Epithelial cell of esophagus (primary cell): ENCODE measurements at regions not wholly inside any gene's neighbourhood (a gene's known extent, or its start where the extent isn't known, plus 50 kb on each side); places are given as distances from the start of the nearest gene placed in this dataset.
"Not testable (repeated sequence)": the region's sequence is repeated elsewhere in the genome, so short reads cannot be mapped to it uniquely, and the experiment has no call there.

Experiments
- DNase-seq: peaks from one replicate; pipeline ENCODE4 v3.0.0; 2010; ENCODE audit warnings: low read depth
- H3K4me3 ChIP-seq: 2 replicates; pipeline ENCODE4 v1.5.1; 2011; ENCODE audit warnings: mild to moderate bottlenecking, low read length, control low read depth
- CTCF ChIP-seq: IDR thresholded peaks from 2 replicates; pipeline ENCODE4 v1.5.1; 2011; ENCODE audit warnings: low read depth, mild to moderate bottlenecking, low read length, control low read depth, inconsistent platforms; ENCODE audit not compliant: insufficient read depth; ENCODE audit errors: missing control alignments

- DNase-seq: peak; percentile 51
- no peak overlapping the region for H3K4me3 ChIP-seq
- no peak for TF ChIP-seq CTCF
These were observed 65.3 kb downstream of the CUZD1 start for GRCh38 chr10:122780391-122780790.

- no peak for DNase-seq
- H3K4me3 ChIP-seq: no peak overlapping the region
- no peak for TF ChIP-seq CTCF
These were observed 65.7 kb downstream of the CUZD1 start for GRCh38 chr10:122779924-122780323.

GRCh38 chr10:122777515-122778059 lies 68.1 kb downstream of the CUZD1 start:
- DNase-seq: no peak
- no peak overlapping the region for H3K4me3 ChIP-seq
- TF ChIP-seq CTCF: no peak

- no peak for TF ChIP-seq CTCF
- DNase-seq: no peak
- no peak overlapping the region for H3K4me3 ChIP-seq
These were observed 71.4 kb downstream of the CUZD1 start for GRCh38 chr10:122774231-122774630.

- H3K4me3 ChIP-seq, DNase-seq: not testable (repeated sequence)
These were observed 71.8 kb upstream of the C10orf120 start for GRCh38 chr10:122771404-122771803.

- peak; percentile 39 for DNase-seq
- H3K4me3 ChIP-seq: no peak overlapping the region
- TF ChIP-seq CTCF: no peak
These were observed 68.7 kb upstream of the C10orf120 start for GRCh38 chr10:122768389-122768745.

GRCh38 chr10:122767621-122768388 lies 68.2 kb upstream of the C10orf120 start:
- no peak for DNase-seq
- no peak overlapping the region for H3K4me3 ChIP-seq
- no peak for TF ChIP-seq CTCF
